Activated naive CD8-positive, alpha-beta T cell treated with anti-CD3 and anti-CD28 coated beads, Interleukin-2, amount 10 ng/mL, durations not matched to agents 7 days and 5 days (primary cell): ENCODE measurements at regions not wholly inside any gene's neighbourhood (a gene's known extent, or its start where the extent isn't known, plus 50 kb on each side); places are given as distances from the start of the nearest gene placed in this dataset.
"Not testable (repeated sequence)": the region's sequence is repeated elsewhere in the genome, so short reads cannot be mapped to it uniquely, and the experiment has no call there.

ENCODE experiments used
- ATAC-seq: fragments of 150-1000 bp; cut with Tn5 transposase; one replicate; pipeline ENCODE4 v1.10.0; 2021; ENCODE audit warnings: low read depth, moderate library complexity
- POLR2A ChIA-PET: fragments of 350-600 bp; sonication (Branson Sonifier 250); formaldehyde crosslinking; loops from one replicate; lab custom pipeline; 2021; ENCODE audit warnings: antibody characterized with exemption; lab: Charles Lee
- DNase-seq: peaks from one replicate; pipeline ENCODE4 v3.0.0; 2021
- H3K27ac Mint-ChIP-seq: one replicate; pipeline ENCODE4 v1.8.0; 2022; ENCODE audit warnings: mild to moderate bottlenecking, mixed read lengths
- H3K27me3 Mint-ChIP-seq: one replicate; pipeline ENCODE4 v1.8.0; 2022; ENCODE audit warnings: mild to moderate bottlenecking, moderate library complexity, mixed read lengths
- H3K36me3 Mint-ChIP-seq: one replicate; pipeline ENCODE4 v1.8.0; 2021; ENCODE audit warnings: mild to moderate bottlenecking, mixed read lengths
- H3K4me1 Mint-ChIP-seq: one replicate; pipeline ENCODE4 v1.8.0; 2021; ENCODE audit warnings: mixed read lengths
- H3K4me3 Mint-ChIP-seq: one replicate; pipeline ENCODE4 v1.8.0; 2022; ENCODE audit warnings: mild to moderate bottlenecking, moderate library complexity, mixed read lengths
- H3K9me3 Mint-ChIP-seq: one replicate; pipeline ENCODE4 v1.8.0; 2021; ENCODE audit warnings: mixed read lengths

DNA sequence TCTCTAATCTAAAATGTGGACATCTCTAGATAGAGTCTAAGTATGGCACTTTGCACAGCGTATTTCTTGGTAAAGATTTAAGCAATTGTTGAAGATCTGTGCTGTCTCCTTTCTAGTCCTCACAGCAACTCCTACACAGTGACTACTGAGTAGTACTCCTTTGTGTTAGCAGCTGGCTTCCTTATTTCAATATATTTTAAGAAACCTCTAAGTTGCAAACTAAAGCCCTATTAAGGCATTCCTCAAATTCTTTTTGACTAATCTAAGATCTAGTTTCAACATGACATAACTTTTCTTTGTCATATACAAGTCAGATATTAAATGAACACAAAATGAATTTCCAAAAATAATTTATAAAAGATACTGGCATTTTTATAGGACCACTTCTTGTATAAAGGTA is 121.8 kb upstream of the DNAJC10 start:
- POLR2A ChIA-PET = no interaction called here
- Mint-ChIP-seq H3K27me3 (peaks cover 13% of the 10 kb centered on the region), H3K4me3 (no peak overlapping the region), H3K9me3 (no peaks in the 10 kb centered on the region), H3K4me1 (no peaks in the 10 kb centered on the region), H3K36me3 (no peaks in the 10 kb centered on the region), H3K27ac (no peak overlapping the region)
- ATAC-seq (no peak), DNase-seq (no peak)

- H3K4me3 Mint-ChIP-seq = no peak overlapping the region
- H3K27ac Mint-ChIP-seq = no peak overlapping the region
- POLR2A ChIA-PET = no interaction called here
- peaks cover 16% of the 10 kb centered on the region for H3K27me3 Mint-ChIP-seq
- no peaks in the 10 kb centered on the region for H3K9me3 Mint-ChIP-seq
- no peak for ATAC-seq
- H3K36me3 Mint-ChIP-seq = no peaks in the 10 kb centered on the region
- H3K4me1 Mint-ChIP-seq = no peaks in the 10 kb centered on the region
- no peak for DNase-seq
Observed at GRCh38 chr2:182595650-182596049, 120.4 kb upstream of the DNAJC10 start.

DNA sequence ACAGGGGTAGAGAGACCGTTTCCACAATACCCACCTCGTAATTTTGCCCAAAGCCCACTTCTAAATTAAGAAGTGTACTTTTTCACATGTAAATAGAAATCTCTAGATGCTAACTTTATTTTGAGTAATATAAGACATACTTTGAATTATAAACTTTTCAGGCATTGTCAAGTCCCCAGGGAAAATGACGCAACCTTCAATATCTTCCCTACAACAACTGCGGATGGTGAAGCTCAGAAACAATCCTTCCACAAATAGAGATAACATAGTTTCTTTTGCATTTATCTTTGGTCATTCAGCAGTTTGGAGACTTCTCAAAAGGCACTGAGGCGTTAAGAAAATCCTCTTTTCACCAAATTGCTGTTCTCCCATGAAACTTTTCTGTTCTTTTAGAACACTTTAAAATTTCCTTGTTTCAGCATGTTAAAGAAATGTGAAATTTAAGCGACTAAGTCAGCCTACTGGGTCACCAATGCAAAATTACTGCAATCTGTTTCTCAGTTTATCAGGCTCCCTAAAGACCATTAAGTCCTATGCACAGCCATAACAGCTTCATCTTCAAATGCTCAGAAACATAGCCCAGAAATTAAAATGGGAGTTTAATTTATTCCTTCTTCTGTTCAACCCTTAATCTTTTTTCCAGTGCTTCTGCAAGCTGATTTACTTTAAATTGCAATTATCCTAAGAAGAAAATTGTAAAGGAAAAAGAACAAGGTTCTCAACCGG is 118.3 kb upstream of the DNAJC10 start:
- no peaks in the 10 kb centered on the region for H3K36me3 Mint-ChIP-seq
- no peaks in the 10 kb centered on the region for H3K9me3 Mint-ChIP-seq
- DNase-seq = no peak
- H3K4me1 Mint-ChIP-seq = no peaks in the 10 kb centered on the region
- no peak for ATAC-seq
- no peak overlapping the region for H3K4me3 Mint-ChIP-seq
- POLR2A ChIA-PET = no interaction called here
- peaks cover 14% of the 10 kb centered on the region for H3K27me3 Mint-ChIP-seq
- no peak overlapping the region for H3K27ac Mint-ChIP-seq

DNA sequence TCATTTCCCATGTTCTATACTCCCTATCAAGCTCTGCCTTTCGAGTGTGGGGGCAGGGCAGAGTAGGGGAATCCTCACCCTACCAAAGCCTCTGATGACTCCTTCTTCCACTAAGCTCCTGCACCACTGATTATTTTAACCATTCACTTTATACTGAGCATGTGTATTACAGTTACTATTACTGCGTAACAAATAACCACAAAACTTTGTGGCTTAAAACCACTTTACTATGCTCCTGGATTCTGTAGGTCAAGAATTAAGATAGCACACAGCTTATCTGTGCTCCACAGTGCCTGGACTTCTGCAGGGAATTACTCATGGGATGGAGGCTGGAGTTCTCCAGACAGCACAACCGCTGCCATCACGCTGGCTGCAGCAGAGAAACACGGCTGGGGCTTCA is 117.4 kb upstream of the DNAJC10 start:
- no peak for ATAC-seq
- POLR2A ChIA-PET = no interaction called here
- no peaks in the 10 kb centered on the region for H3K9me3 Mint-ChIP-seq

DNA sequence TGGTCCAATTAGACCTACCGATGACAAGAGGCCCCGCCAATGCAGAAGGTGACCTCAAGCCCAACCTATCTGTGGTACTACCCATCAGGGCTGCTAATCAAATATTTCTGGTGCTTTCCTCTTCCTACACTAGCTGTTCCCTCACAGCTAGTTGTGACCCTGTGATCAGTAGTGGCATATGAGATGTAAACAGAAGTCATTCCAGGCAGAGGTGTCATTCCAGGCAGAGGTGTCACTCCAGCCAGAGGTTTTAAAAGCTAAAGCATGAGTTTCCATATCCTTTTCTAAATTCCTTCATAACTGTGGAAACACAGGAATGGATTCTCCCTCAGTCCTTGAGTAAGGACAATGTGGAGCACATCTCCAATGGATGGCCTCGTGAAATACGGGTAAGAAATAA is 110.9 kb upstream of the DNAJC10 start:
- Mint-ChIP-seq H3K4me3 (no peak overlapping the region), H3K36me3 (no peaks in the 10 kb centered on the region), H3K27ac (no peak overlapping the region), H3K4me1 (no peaks in the 10 kb centered on the region), H3K27me3 (peaks cover 2% of the 10 kb centered on the region), H3K9me3 (no peaks in the 10 kb centered on the region)
- ATAC-seq = no peak
- no peak for DNase-seq
- POLR2A ChIA-PET = no interaction called here

More for the DNA sequence above, 117.4 kb upstream of the DNAJC10 start:
- Mint-ChIP-seq H3K4me3 (no peak overlapping the region), H3K4me1 (no peaks in the 10 kb centered on the region), H3K27ac (no peak overlapping the region), H3K27me3 (peaks cover 12% of the 10 kb centered on the region), H3K36me3 (no peaks in the 10 kb centered on the region)
- no peak for DNase-seq

DNA sequence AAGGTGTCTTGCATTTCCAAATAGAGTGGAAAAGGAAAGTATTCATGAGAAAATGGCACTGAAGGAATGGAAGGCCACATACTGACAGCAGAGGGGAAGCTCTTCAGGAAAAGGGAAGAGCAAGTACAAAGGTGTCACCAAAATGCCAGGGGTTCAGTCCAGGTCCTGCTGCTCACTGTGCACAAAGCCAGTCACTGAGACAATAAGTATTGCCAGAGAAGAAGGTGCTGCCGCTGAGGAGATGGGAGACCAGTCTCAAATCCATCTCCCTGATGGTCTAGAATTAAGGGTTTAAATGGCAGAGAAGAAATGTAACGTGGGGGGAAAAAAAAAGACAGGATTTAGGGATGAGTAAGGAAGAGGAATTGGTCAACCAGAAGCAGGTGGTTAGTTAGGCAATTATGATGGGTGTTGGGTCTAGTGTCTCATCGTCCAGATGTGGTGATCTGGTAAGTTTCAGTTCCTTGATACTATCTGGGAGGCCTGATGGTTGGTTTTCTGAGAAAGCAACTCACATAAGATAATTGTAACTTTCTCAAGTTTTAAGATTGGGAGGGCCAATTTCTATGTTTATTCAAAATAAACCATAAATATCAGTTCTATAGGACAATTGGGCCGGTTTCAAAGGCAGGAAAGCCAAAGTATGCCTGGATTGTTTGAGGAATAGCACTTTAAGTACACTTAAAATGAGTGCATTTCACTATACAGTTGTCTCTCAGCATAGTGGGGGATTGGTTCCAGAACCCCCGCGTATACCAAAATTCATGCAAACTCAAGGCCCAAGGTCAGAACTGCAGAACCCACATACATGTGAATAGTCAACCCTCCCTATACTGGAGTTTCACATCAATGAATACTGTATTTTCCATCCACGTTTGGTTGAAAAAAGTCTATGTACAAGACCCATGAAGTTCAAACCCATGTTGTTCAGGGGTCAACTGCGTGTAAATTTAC is 109.1 kb upstream of the DNAJC10 start:
- Mint-ChIP-seq H3K27me3 (peaks cover 2% of the 10 kb centered on the region), H3K9me3 (no peaks in the 10 kb centered on the region), H3K4me1 (no peaks in the 10 kb centered on the region), H3K4me3 (no peak overlapping the region), H3K36me3 (no peaks in the 10 kb centered on the region), H3K27ac (no peak overlapping the region)
- DNase-seq (no peak), ATAC-seq (no peak)
- POLR2A ChIA-PET = no interaction called here

DNA sequence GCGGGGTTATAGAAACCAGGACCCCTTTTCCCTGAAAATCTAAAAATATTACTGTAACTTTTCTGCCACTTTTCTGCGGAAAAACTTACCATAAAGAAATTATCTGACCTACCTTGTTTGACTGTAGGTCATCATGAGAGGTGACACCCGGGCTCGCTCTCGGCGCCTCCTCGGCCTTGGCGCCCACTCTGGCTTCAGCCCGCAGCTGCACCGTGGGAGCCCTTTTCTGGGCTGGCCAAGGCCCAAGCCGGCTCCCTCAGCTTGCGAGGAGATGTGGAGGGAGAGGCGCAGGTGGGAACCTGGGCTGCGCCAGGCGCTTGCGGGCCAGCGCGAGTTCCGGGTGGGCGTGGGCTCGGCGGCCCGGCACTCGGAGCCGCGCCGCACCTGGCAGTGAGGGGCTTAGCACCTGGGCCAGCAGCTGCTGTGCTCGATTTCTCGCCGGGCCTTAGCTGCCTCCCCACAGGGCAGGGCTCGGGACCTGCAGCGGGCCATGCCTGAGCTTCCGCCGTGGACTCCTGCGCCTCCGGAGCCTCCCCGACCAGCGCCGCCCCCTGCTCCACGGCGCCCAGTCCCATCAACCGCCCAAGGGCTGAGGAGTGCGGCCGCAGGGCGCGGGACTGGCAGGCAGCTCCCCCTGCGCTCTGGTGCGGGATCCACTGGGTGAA is 107.7 kb upstream of the DNAJC10 start:
- Mint-ChIP-seq H3K36me3 (no peaks in the 10 kb centered on the region), H3K4me3 (no peak overlapping the region), H3K27ac (no peak overlapping the region), H3K9me3 (no peaks in the 10 kb centered on the region), H3K27me3 (peaks cover 2% of the 10 kb centered on the region), H3K4me1 (no peaks in the 10 kb centered on the region)
- ATAC-seq (no peak), DNase-seq (no peak)
- POLR2A ChIA-PET = no interaction called here

DNA sequence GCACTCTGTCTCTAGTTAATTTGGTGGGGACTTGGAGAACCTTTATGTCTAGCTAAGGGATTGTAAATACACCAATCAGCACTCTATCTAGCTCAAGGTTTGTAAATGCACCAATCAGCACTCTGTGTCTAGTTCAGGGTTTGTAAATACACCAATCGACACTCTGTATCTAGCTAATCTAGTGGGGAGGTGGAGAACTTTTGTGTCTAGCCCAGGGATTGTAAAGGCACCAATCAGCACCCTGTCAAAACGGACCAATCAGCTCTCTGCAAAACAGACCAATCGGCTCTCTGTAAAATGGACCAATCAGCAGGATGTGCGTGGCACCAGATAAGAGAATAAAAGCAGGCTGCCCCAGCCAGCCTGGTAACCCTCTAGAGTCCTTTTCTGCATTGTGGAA is 107.1 kb upstream of the DNAJC10 start:
- H3K4me1 Mint-ChIP-seq, H3K27me3 Mint-ChIP-seq, DNase-seq, H3K36me3 Mint-ChIP-seq, POLR2A ChIA-PET, H3K27ac Mint-ChIP-seq, H3K9me3 Mint-ChIP-seq, H3K4me3 Mint-ChIP-seq, ATAC-seq: not testable (repeated sequence)

DNA sequence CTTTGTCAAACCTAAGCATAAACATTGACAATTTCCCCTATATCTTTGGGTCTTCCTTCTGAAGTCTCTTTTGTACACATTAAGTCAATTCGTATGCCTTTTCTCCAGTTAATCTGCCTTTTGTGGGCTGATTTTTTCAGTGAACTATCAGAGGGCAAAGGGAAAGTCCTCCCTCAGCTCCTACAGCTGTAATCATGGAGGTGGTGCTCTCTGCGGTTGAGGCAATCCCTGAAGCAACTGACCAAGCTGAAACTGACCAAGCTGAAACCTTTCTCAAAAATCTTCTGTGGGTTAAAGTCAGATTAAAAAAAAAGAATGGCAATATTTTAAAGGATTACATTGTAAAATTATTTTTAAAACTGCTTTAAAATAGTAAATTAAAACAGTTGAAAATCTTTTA is 105.8 kb upstream of the DNAJC10 start:
- Mint-ChIP-seq H3K27me3 (no peaks in the 10 kb centered on the region), H3K4me1 (no peaks in the 10 kb centered on the region), H3K36me3 (no peaks in the 10 kb centered on the region), H3K9me3 (no peaks in the 10 kb centered on the region), H3K27ac (no peak overlapping the region), H3K4me3 (no peak overlapping the region)
- POLR2A ChIA-PET = no interaction called here
- ATAC-seq (no peak), DNase-seq (no peak)

DNA sequence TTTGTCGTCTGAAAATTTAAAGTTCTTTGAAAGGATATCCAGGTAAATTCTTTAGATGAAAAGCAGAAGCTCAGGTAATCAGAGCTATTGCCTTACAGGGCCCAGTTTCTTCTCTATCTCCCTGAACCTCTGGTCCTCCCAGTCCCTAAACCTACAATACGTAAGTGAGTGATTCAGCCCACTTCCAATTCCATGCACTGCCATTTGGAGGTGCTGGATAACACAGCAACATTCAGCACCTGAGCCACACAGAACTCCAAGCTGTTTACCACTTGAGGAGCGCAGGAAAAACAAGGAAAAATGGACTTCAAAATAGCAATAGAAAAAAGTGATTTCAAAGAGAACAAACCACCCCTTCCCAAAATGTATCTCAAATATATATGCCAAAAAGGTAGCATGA is 105.0 kb upstream of the DNAJC10 start:
- DNase-seq (no peak), ATAC-seq (no peak)
- Mint-ChIP-seq H3K4me1 (no peaks in the 10 kb centered on the region), H3K27ac (no peak overlapping the region), H3K36me3 (no peaks in the 10 kb centered on the region), H3K4me3 (no peak overlapping the region), H3K27me3 (no peaks in the 10 kb centered on the region), H3K9me3 (no peaks in the 10 kb centered on the region)
- POLR2A ChIA-PET = no interaction called here

DNA sequence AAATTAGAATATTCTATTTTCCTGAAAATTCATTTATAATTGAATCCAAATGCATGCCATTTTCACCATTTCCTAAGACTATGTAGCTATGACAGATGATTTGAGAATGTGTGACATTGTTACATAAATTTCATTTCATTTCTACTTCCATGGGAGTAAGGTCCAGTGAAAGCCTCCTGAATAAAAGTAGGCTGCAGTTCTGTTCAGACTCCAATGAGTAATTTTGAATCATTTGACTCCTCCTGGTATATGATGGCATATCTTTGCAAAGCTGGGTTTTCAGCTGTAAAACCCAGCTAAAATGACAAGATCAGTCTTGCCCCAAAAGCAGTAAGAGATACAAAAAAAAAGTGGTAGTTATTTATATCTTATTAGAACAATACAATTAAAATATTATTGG is 101.0 kb upstream of the DNAJC10 start:
- Mint-ChIP-seq H3K27me3 (no peaks in the 10 kb centered on the region), H3K4me1 (no peaks in the 10 kb centered on the region), H3K27ac (no peak overlapping the region), H3K9me3 (no peaks in the 10 kb centered on the region), H3K4me3 (no peak overlapping the region), H3K36me3 (no peaks in the 10 kb centered on the region)
- POLR2A ChIA-PET = no interaction called here
- ATAC-seq = no peak
- DNase-seq = no peak

GRCh38 chr2:182616471-182617393 is 99.3 kb upstream of the DNAJC10 start:
- POLR2A ChIA-PET = no interaction called here
- no peak overlapping the region for H3K27ac Mint-ChIP-seq
- DNase-seq (no peak), ATAC-seq (no peak)
- H3K9me3 Mint-ChIP-seq = no peaks in the 10 kb centered on the region
- H3K27me3 Mint-ChIP-seq = no peaks in the 10 kb centered on the region
- no peaks in the 10 kb centered on the region for H3K36me3 Mint-ChIP-seq
- H3K4me1 Mint-ChIP-seq = no peaks in the 10 kb centered on the region
- no peak overlapping the region for H3K4me3 Mint-ChIP-seq

DNA sequence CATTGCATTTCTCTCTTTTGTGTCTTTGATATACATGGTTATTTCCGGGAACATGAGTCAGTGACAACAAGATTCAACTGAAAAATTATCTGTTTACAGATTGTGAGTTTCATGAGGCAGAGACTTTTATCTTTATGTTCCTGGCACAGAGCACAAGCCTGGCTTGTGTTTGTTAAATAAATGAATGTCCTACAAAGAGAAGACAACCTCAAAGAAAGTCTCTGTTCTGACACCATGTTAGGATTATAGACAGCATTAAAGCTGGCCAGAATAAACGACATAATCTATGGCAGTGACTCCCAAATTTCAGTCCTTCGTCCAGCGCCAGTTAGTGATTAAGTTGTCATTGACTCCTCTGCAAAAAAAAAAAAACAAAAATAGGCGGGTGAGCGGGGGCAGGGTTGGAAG is 97.4 kb upstream of the DNAJC10 start:
- H3K4me3 Mint-ChIP-seq = no peak overlapping the region
- no peaks in the 10 kb centered on the region for H3K4me1 Mint-ChIP-seq
- no peaks in the 10 kb centered on the region for H3K36me3 Mint-ChIP-seq
- DNase-seq (no peak), ATAC-seq (no peak)
- no peak overlapping the region for H3K27ac Mint-ChIP-seq
- POLR2A ChIA-PET = no interaction called here
- H3K27me3 Mint-ChIP-seq = peaks cover 3% of the 10 kb centered on the region
- no peaks in the 10 kb centered on the region for H3K9me3 Mint-ChIP-seq
